ENCODE measurements at regions not wholly inside any gene's neighbourhood (a gene's known extent, or its start where the extent isn't known, plus 50 kb on each side); places are given as distances from the start of the nearest gene placed in this dataset.

GRCh38 chr4:114072781-114073180, 93.3 kb upstream of the ARSJ start:
- no peak for TF ChIP-seq POLR2A (IDR thresholded peaks at IDR 0.05)
- no peak for TF ChIP-seq CTCF (IDR thresholded peaks at IDR 0.05)
- TF ChIP-seq POLR2AphosphoS5 (IDR thresholded peaks at IDR 0.05) = no peak

All from upper lobe of left lung (tissue), 4 donors.